ENCODE measurements at regions not wholly inside any gene's neighbourhood (a gene's known extent, or its start where the extent isn't known, plus 50 kb on each side); places are given as distances from the start of the nearest gene placed in this dataset.

GRCh38 chr3:70753572-70753971, 441.1 kb upstream of the MDFIC2 start:
- no peak for TF ChIP-seq CTCF (IDR thresholded peaks at IDR 0.05; ENCODE audit: poor library complexity, severe bottlenecking)
- TF ChIP-seq SMC3 (conservative IDR thresholded peaks at IDR 0.05; ENCODE audit: poor library complexity), result no peak
- TF ChIP-seq REST (IDR thresholded peaks at IDR 0.05; ENCODE audit: borderline replicate concordance), result no peak

All from neural cell (in vitro differentiated cells).